NCI-H526 (cell line): ENCODE measurements at regions not wholly inside any gene's neighbourhood (a gene's known extent, or its start where the extent isn't known, plus 50 kb on each side); places are given as distances from the start of the nearest gene placed in this dataset.

ENCODE experiments used
- DNase-seq, 2 experiments: peaks; one replicate each; lab custom pipeline; 2025; lab: John Stamatoyannopoulos, UW

GRCh38 chr14:95979339-95980042 is 59.7 kb upstream of the C14orf132 start:
- peak in 1 of 2 experiments; percentile 66 for DNase-seq

- DNase-seq = no peak
Observed at GRCh38 chr14:95980402-95980801, 58.8 kb upstream of the C14orf132 start.

DNA sequence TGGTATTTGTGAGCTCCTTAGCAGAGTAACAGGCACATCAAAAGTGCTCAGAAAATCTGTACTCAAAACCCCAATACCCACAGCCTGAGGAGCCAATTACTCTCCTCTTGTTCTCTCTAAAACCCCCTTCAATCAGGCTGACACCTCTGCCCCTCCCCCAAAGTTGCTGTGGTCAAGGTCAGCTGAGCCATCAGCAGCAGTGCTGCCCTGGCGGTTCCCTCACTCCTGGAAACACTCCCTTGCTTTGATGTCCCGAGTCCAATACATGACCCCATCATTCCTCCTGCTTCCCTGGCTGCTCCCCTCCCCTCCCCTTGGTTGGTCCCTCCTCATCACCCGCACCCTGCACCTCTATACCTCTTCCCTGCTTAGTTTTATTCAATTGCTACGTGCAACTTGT is 57.2 kb upstream of the C14orf132 start:
- no peak for DNase-seq

- DNase-seq = no peak
Observed at GRCh38 chr14:95984206-95984605, 55.0 kb upstream of the C14orf132 start.
